GM23248 (cell line): ENCODE measurements at regions not wholly inside any gene's neighbourhood (a gene's known extent, or its start where the extent isn't known, plus 50 kb on each side); places are given as distances from the start of the nearest gene placed in this dataset.

ENCODE experiments used
- EZH2 ChIP-seq: fragments of 200-600 bp; sonication (generic); IDR thresholded peaks from 2 replicates; pipeline ENCODE4 v1.6.1; 2018; ENCODE audit warnings: antibody characterized with exemption, mild to moderate bottlenecking; ENCODE audit not compliant: insufficient read depth, poor library complexity, severe bottlenecking
- EZH2phosphoT487 ChIP-seq: fragments of 200-600 bp; sonication (generic); IDR thresholded peaks from 2 replicates; pipeline ENCODE4 v1.6.1; 2018; ENCODE audit warnings: antibody characterized with exemption, moderate library complexity, mild to moderate bottlenecking, low read depth; ENCODE audit not compliant: insufficient read depth

GRCh38 chr15:38046257-38047051 is 112.0 kb downstream of the TMCO5A start:
- TF ChIP-seq EZH2 (no peak), EZH2phosphoT487 (no peak)
